ENCODE measurements at regions not wholly inside any gene's neighbourhood (a gene's known extent, or its start where the extent isn't known, plus 50 kb on each side); places are given as distances from the start of the nearest gene placed in this dataset.

DNA sequence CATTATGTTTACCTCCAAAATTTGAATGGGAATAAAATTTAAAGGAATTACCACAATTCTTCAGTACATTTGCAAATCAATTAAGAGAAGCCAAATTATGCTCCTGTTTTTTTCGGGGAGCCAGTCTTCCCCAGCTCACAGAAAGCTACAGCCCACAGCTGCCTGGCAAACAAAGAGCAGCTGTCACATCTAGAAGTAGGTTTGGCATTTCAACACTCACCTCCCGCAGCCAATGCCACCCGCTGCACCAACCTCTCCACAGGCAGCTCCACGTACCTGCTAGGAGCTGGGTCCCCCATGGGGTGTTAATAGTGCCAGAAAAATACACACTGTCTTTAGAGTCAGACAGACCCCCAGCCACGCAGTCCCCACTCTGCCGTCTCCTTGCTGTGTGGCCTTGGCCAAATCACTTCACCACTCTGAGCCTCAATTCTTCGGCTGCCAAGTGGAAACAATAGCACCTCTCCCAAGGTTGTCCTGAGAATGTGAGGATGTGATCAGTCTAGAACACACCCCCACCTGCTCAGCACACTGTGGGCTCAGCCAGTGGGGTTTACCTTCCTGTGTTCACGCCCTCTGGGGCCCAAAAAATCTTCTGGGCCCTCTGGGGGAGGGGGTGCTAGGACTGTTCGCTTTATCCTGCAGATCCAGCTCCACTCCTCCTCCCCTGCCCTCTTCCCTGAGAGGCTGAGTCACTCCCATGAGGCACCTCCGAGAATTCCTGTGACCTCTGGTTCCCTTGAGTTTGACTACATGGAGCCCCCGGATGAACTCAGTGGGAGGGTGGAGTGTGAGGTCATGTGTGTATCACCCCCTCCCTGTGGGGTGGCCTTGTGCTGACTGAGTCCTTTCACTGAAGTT lies 204.3 kb upstream of the GRIK3 start:
- no peaks in the 10 kb centered on the region for H3K9me3 Mint-ChIP-seq
- intact Hi-C loops (cut with micrococcal nuclease): no loop called here
- no peak overlapping the region for H3K27ac Mint-ChIP-seq
- no peak overlapping the region for H3K4me3 Mint-ChIP-seq
- ChIA-PET CTCF (no interaction called here), POLR2A (no interaction called here)
- DNase-seq (no peak), ATAC-seq (no peak)
- H3K36me3 Mint-ChIP-seq (ENCODE audit: low read depth): no peaks in the 10 kb centered on the region
- H3K27me3 Mint-ChIP-seq: peaks cover 7% of the 10 kb centered on the region
- TF ChIP-seq, protein P1, sequence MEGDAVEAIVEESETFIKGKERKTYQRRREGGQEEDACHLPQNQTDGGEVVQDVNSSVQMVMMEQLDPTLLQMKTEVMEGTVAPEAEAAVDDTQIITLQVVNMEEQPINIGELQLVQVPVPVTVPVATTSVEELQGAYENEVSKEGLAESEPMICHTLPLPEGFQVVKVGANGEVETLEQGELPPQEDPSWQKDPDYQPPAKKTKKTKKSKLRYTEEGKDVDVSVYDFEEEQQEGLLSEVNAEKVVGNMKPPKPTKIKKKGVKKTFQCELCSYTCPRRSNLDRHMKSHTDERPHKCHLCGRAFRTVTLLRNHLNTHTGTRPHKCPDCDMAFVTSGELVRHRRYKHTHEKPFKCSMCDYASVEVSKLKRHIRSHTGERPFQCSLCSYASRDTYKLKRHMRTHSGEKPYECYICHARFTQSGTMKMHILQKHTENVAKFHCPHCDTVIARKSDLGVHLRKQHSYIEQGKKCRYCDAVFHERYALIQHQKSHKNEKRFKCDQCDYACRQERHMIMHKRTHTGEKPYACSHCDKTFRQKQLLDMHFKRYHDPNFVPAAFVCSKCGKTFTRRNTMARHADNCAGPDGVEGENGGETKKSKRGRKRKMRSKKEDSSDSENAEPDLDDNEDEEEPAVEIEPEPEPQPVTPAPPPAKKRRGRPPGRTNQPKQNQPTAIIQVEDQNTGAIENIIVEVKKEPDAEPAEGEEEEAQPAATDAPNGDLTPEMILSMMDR (IDR thresholded peaks at IDR 0.05): no peak
- no peaks in the 10 kb centered on the region for H3K4me1 Mint-ChIP-seq (ENCODE audit: low read depth)

DNA sequence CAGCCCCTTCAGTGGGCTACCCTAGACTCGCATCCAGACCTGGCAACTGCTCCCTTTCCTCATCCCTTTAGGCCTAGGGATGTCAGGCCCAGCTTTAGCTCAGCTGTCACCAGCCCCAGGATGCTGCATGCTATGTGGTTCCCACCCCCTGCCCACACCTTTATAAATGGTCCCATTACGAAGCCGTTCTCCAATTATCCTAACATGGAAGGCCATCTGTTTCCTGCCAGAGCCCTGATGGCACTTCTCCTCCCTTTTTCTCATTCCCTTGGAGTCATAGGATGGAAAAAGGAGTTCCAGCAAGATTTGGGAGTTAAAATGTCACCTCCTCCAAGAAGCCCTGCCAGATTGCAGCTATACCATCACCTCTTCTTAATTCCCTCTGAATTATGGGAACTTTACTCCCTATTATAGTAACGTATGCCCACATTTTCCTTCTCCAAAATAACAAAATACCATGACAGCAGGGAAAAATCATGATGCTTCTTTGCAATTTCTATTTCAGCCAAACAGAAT lies 205.0 kb upstream of the GRIK3 start:
- intact Hi-C loops (cut with micrococcal nuclease): no loop called here
- no peak for DNase-seq
- CTCF ChIA-PET: no interaction called here
- Mint-ChIP-seq H3K9me3 (no peaks in the 10 kb centered on the region), H3K4me1 (ENCODE audit: low read depth) (no peaks in the 10 kb centered on the region), H3K36me3 (ENCODE audit: low read depth) (no peaks in the 10 kb centered on the region), H3K27me3 (peaks cover 7% of the 10 kb centered on the region), H3K27ac (no peak overlapping the region), H3K4me3 (no peak overlapping the region)
- TF ChIP-seq, protein P1 (IDR thresholded peaks at IDR 0.05): no peak
- POLR2A ChIA-PET: no interaction called here
- no peak for ATAC-seq

DNA sequence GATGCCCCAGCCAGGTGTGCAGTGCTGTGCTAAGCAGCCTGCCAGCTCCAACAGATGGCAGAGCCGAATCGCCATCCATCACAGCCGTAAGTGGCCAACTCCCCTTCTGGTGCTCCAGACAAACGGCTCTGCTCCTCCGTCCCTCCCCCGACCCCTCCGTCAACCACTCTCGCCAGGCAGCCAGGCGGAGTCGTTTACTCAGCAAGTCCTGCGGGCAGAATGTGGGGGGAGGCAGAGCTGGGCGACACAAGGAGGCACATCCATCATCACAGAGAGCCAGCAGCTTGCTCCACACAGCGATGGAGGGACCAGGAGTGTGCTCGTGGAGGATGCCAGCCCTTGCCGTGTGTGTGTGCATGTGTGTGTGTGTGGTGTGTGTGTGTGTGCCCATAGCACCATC lies 206.6 kb upstream of the GRIK3 start:
- Mint-ChIP-seq H3K4me3 (no peak overlapping the region), H3K27me3 (peaks cover 6% of the 10 kb centered on the region), H3K27ac (no peak overlapping the region), H3K36me3 (ENCODE audit: low read depth) (no peaks in the 10 kb centered on the region), H3K9me3 (no peaks in the 10 kb centered on the region), H3K4me1 (ENCODE audit: low read depth) (no peaks in the 10 kb centered on the region)
- POLR2A ChIA-PET: no interaction called here
- TF ChIP-seq, protein P1 (IDR thresholded peaks at IDR 0.05): no peak
- ATAC-seq (no peak), DNase-seq (no peak)
- CTCF ChIA-PET: no interaction called here
- intact Hi-C loops (cut with micrococcal nuclease): no loop called here

DNA sequence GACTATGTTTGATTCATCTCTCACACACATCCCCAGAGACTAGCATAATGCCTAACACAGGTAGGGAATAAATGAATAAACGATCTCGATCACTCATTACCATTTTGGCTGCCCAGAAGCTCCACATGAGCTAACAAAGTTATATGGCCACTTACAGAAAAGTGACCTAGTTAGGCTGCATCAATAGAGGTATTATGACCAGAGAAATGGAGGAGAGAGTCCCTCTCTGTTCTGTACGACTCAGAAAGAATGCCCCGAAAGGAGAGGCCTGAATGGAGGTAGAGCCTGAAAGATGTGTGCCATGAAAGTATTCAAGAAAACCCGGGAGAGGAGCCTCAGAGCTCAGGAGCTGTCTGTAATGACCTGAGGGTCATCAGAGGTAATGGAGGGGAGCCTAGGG lies 208.2 kb upstream of the GRIK3 start:
- H3K36me3 Mint-ChIP-seq (ENCODE audit: low read depth): no peaks in the 10 kb centered on the region
- TF ChIP-seq, protein P1 (IDR thresholded peaks at IDR 0.05): no peak
- intact Hi-C loops (cut with micrococcal nuclease): no loop called here
- H3K4me1 Mint-ChIP-seq (ENCODE audit: low read depth): no peaks in the 10 kb centered on the region
- H3K9me3 Mint-ChIP-seq: no peaks in the 10 kb centered on the region
- no peak for DNase-seq
- no peak overlapping the region for H3K4me3 Mint-ChIP-seq
- CTCF ChIA-PET: no interaction called here
- POLR2A ChIA-PET: no interaction called here
- no peak overlapping the region for H3K27ac Mint-ChIP-seq
- H3K27me3 Mint-ChIP-seq: peaks cover 6% of the 10 kb centered on the region
- no peak for ATAC-seq

DNA sequence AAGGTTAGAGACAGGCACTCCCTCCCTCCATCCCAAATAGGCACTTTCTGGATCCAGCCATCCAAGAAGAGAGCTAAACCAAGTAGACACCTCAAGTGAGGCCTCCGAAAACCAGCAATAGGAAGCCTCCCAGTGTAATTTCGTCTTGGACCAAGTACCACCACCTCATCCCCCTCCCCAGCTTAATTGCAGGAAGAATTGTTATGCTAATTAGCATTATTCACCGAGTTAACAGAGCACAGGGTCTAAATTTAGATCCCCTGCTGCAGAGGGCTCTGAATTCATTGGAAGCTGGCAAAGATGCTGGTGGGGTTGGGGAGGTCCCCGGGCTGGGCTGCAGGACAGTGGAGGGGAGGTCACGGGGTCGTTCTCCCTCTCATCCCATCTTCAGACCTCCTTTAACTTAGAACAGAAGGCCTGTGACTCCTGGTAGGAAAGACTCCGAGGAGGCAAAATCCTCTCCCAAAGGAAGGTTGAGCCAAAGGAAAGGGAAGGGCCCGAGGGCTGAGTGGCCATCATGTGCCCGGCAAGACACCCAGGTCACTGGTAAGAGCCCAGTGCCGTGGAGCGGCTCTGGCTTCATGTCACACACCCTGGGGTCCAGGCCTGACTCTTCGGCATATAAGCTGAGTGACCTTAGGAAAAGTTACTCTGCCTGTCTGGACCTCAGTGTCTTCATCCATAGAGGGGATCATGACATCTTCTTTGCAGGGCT lies 209.2 kb upstream of the GRIK3 start:
- no peaks in the 10 kb centered on the region for H3K9me3 Mint-ChIP-seq
- peaks cover 9% of the 10 kb centered on the region for H3K27me3 Mint-ChIP-seq
- TF ChIP-seq, protein P1 (IDR thresholded peaks at IDR 0.05): no peak
- no peak for DNase-seq
- H3K36me3 Mint-ChIP-seq (ENCODE audit: low read depth): no peaks in the 10 kb centered on the region
- intact Hi-C loops (cut with micrococcal nuclease): no loop called here
- no peak overlapping the region for H3K27ac Mint-ChIP-seq
- POLR2A ChIA-PET: no interaction called here
- no peak for ATAC-seq
- H3K4me3 Mint-ChIP-seq: no peak overlapping the region
- CTCF ChIA-PET: no interaction called here
- H3K4me1 Mint-ChIP-seq (ENCODE audit: low read depth): no peaks in the 10 kb centered on the region
